Stimulated activated effector memory CD8-positive, alpha-beta T cell treated with anti-CD3 and anti-CD28 coated beads, Interleukin-12 subunit alpha, Interleukin-12 subunit beta, amount 100 ng/mL, for 72 hours (primary cell): ENCODE measurements at regions not wholly inside any gene's neighbourhood (a gene's known extent, or its start where the extent isn't known, plus 50 kb on each side); places are given as distances from the start of the nearest gene placed in this dataset.
"Not testable (repeated sequence)": the region's sequence is repeated elsewhere in the genome, so short reads cannot be mapped to it uniquely, and the experiment has no call there.

Experiments used
- ATAC-seq: fragments of 150-1000 bp; cut with Tn5 transposase; 2 replicates; pipeline ENCODE4 v1.10.0; 2021
- DNase-seq, 2 donors: peaks; one replicate each; pipeline ENCODE4 v3.0.0; 2021 to 2022; ENCODE audit warnings: low spot score in 2 of 2
- H3K27ac Mint-ChIP-seq: one replicate; pipeline ENCODE4 v1.8.0; 2022; ENCODE audit warnings: mild to moderate bottlenecking, mixed read lengths
- H3K36me3 Mint-ChIP-seq: one replicate; pipeline ENCODE4 v1.8.0; 2022; ENCODE audit warnings: mild to moderate bottlenecking, mixed read lengths
- H3K4me1 Mint-ChIP-seq: one replicate; pipeline ENCODE4 v1.8.0; 2022; ENCODE audit warnings: mixed read lengths
- H3K4me3 Mint-ChIP-seq: one replicate; pipeline ENCODE4 v1.8.0; 2022; ENCODE audit warnings: mild to moderate bottlenecking, mixed read lengths
- H3K9me3 Mint-ChIP-seq: one replicate; pipeline ENCODE4 v1.8.0; 2022; ENCODE audit warnings: mixed read lengths

- H3K4me1 Mint-ChIP-seq, result no peaks in the 10 kb centered on the region
- DNase-seq (no peak), ATAC-seq (no peak)
- H3K9me3 Mint-ChIP-seq, result peaks cover 2% of the 10 kb centered on the region
- H3K27ac Mint-ChIP-seq, result no peak overlapping the region
- no peaks in the 10 kb centered on the region for H3K36me3 Mint-ChIP-seq
- no peak overlapping the region for H3K4me3 Mint-ChIP-seq
These were observed 574.3 kb upstream of the USP24 start for GRCh38 chr1:55789466-55789865.

- DNase-seq (no peak), ATAC-seq (no peak)
- no peaks in the 10 kb centered on the region for H3K4me1 Mint-ChIP-seq
- no peak overlapping the region for H3K27ac Mint-ChIP-seq
- H3K4me3 Mint-ChIP-seq, result no peak overlapping the region
- peaks cover 6% of the 10 kb centered on the region for H3K9me3 Mint-ChIP-seq
- no peaks in the 10 kb centered on the region for H3K36me3 Mint-ChIP-seq
These were observed 571.2 kb upstream of the USP24 start for GRCh38 chr1:55786396-55786795.

- not testable (repeated sequence) for H3K9me3 Mint-ChIP-seq, DNase-seq, H3K4me1 Mint-ChIP-seq, H3K27ac Mint-ChIP-seq, H3K4me3 Mint-ChIP-seq, ATAC-seq, H3K36me3 Mint-ChIP-seq
These were observed 569.8 kb upstream of the USP24 start for GRCh38 chr1:55784941-55785450.

- Mint-ChIP-seq H3K27ac (no peak overlapping the region), H3K4me1 (no peaks in the 10 kb centered on the region), H3K4me3 (no peak overlapping the region), H3K36me3 (no peaks in the 10 kb centered on the region), H3K9me3 (peaks cover 3% of the 10 kb centered on the region)
- ATAC-seq, result no peak
- DNase-seq, result no peak
These were observed 566.8 kb upstream of the USP24 start for GRCh38 chr1:55781944-55782482.

- no peak for ATAC-seq
These were observed 565.8 kb upstream of the USP24 start for GRCh38 chr1:55781003-55781402.

GRCh38 chr1:55777545-55777944 lies 562.4 kb upstream of the USP24 start:
- H3K27ac Mint-ChIP-seq, result no peak overlapping the region
- no peaks in the 10 kb centered on the region for H3K4me1 Mint-ChIP-seq
- ATAC-seq, result no peak
- no peak overlapping the region for H3K4me3 Mint-ChIP-seq
- no peaks in the 10 kb centered on the region for H3K9me3 Mint-ChIP-seq
- no peaks in the 10 kb centered on the region for H3K36me3 Mint-ChIP-seq
- DNase-seq, result no peak

More at GRCh38 chr1:55781003-55781402, 565.8 kb upstream of the USP24 start:
- H3K4me3 Mint-ChIP-seq, result no peak overlapping the region
- H3K27ac Mint-ChIP-seq, result no peak overlapping the region
- no peaks in the 10 kb centered on the region for H3K36me3 Mint-ChIP-seq
- no peaks in the 10 kb centered on the region for H3K4me1 Mint-ChIP-seq
- DNase-seq, result no peak
- H3K9me3 Mint-ChIP-seq, result peaks cover 3% of the 10 kb centered on the region

GRCh38 chr1:55775007-55775406 lies 559.8 kb upstream of the USP24 start:
- Mint-ChIP-seq H3K4me3 (no peak overlapping the region), H3K27ac (no peak overlapping the region), H3K4me1 (no peaks in the 10 kb centered on the region), H3K36me3 (no peaks in the 10 kb centered on the region), H3K9me3 (no peaks in the 10 kb centered on the region)
- DNase-seq, result no peak
- no peak for ATAC-seq

- Mint-ChIP-seq H3K4me3 (no peak overlapping the region), H3K9me3 (no peaks in the 10 kb centered on the region), H3K27ac (no peak overlapping the region), H3K4me1 (no peaks in the 10 kb centered on the region), H3K36me3 (no peaks in the 10 kb centered on the region)
- DNase-seq, result no peak
- ATAC-seq, result no peak
These were observed 559.3 kb upstream of the USP24 start for GRCh38 chr1:55774446-55774845.

- ATAC-seq (no peak), DNase-seq (no peak)
- no peaks in the 10 kb centered on the region for H3K4me1 Mint-ChIP-seq
- no peak overlapping the region for H3K4me3 Mint-ChIP-seq
- no peaks in the 10 kb centered on the region for H3K9me3 Mint-ChIP-seq
- no peak overlapping the region for H3K27ac Mint-ChIP-seq
- H3K36me3 Mint-ChIP-seq, result no peaks in the 10 kb centered on the region
These were observed 558.2 kb upstream of the USP24 start for GRCh38 chr1:55773211-55773940.

GRCh38 chr1:55768327-55768952 lies 553.3 kb upstream of the USP24 start:
- Mint-ChIP-seq H3K36me3 (no peaks in the 10 kb centered on the region), H3K27ac (no peak overlapping the region), H3K4me1 (no peaks in the 10 kb centered on the region), H3K9me3 (no peaks in the 10 kb centered on the region), H3K4me3 (no peak overlapping the region)
- ATAC-seq, result no peak
- DNase-seq, result no peak

- DNase-seq (no peak), ATAC-seq (no peak)
- no peaks in the 10 kb centered on the region for H3K4me1 Mint-ChIP-seq
- no peaks in the 10 kb centered on the region for H3K9me3 Mint-ChIP-seq
- H3K4me3 Mint-ChIP-seq, result no peak overlapping the region
- no peaks in the 10 kb centered on the region for H3K36me3 Mint-ChIP-seq
- no peak overlapping the region for H3K27ac Mint-ChIP-seq
These were observed 552.0 kb upstream of the USP24 start for GRCh38 chr1:55767171-55767570.

- H3K4me3 Mint-ChIP-seq, H3K36me3 Mint-ChIP-seq, H3K9me3 Mint-ChIP-seq, DNase-seq, ATAC-seq, H3K4me1 Mint-ChIP-seq, H3K27ac Mint-ChIP-seq: not testable (repeated sequence)
These were observed 550.3 kb upstream of the USP24 start for GRCh38 chr1:55765505-55765904.

GRCh38 chr1:55751776-55752175 lies 536.6 kb upstream of the USP24 start:
- DNase-seq, result no peak
- no peak overlapping the region for H3K4me3 Mint-ChIP-seq

GRCh38 chr1:55750628-55750995 lies 535.4 kb upstream of the USP24 start:
- Mint-ChIP-seq H3K36me3 (no peaks in the 10 kb centered on the region), H3K27ac (no peak overlapping the region), H3K4me1 (no peaks in the 10 kb centered on the region), H3K9me3 (peaks cover 3% of the 10 kb centered on the region), H3K4me3 (no peak overlapping the region)
- ATAC-seq (no peak), DNase-seq (no peak)

More at GRCh38 chr1:55751776-55752175, 536.6 kb upstream of the USP24 start:
- Mint-ChIP-seq H3K9me3 (no peaks in the 10 kb centered on the region), H3K4me1 (no peaks in the 10 kb centered on the region), H3K27ac (no peak overlapping the region), H3K36me3 (no peaks in the 10 kb centered on the region)
- ATAC-seq, result no peak

- no peaks in the 10 kb centered on the region for H3K4me1 Mint-ChIP-seq
- no peak overlapping the region for H3K27ac Mint-ChIP-seq
- H3K9me3 Mint-ChIP-seq, result peaks cover 3% of the 10 kb centered on the region
- H3K36me3 Mint-ChIP-seq, result no peaks in the 10 kb centered on the region
- ATAC-seq (no peak), DNase-seq (no peak)
- H3K4me3 Mint-ChIP-seq, result no peak overlapping the region
These were observed 534.9 kb upstream of the USP24 start for GRCh38 chr1:55749975-55750627.
